ENCODE measurements at regions not wholly inside any gene's neighbourhood (a gene's known extent, or its start where the extent isn't known, plus 50 kb on each side); places are given as distances from the start of the nearest gene placed in this dataset.

DNA sequence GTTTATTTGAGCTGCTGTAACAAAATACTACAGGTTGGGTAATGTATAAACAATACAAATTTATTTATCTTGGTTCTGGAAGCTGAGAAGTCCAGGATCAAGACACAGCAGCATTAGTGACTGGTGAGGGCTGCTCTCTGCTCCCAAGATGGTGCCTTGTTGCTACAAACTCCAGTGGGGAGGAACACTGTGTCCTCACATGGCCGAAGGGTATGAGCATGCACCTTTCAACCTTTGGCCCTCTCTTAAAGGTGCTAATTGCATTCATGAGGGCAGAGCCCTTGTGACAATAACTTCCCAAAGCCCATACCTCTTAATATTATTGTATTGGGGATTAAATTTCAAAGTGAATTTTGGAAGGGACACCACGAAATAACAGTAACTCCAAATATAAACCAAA lies 55.3 kb upstream of the ATP1B1 start:
- TF ChIP-seq CTCF (IDR thresholded peaks at IDR 0.05; ENCODE audit: borderline replicate concordance, extremely low read depth, low read length, poor library complexity, severe bottlenecking), result no peak
- TF ChIP-seq EZH2 (IDR thresholded peaks at IDR 0.05; ENCODE audit: borderline replicate concordance, low read depth, low read length, severe bottlenecking), result no peak
